ENCODE measurements at regions not wholly inside any gene's neighbourhood (a gene's known extent, or its start where the extent isn't known, plus 50 kb on each side); places are given as distances from the start of the nearest gene placed in this dataset.

GRCh38 chr12:126512916-126513913 is 1448.0 kb downstream of the AACS start:
- TF ChIP-seq CTCF (IDR thresholded peaks at IDR 0.05; ENCODE audit: insufficient read depth, low read length, missing control alignments), result no peak
- no peak overlapping the region for H3K4me3 ChIP-seq (ENCODE audit: low read depth, low read length)
- no peak for DNase-seq (ENCODE audit: low read depth, low spot score)
- ChIA-PET CTCF (no interaction called here), POLR2A (no interaction called here)

- DNase-seq (ENCODE audit: low read depth, low spot score), result no peak
- H3K4me3 ChIP-seq (ENCODE audit: low read depth, low read length), result no peak overlapping the region
- CTCF ChIA-PET, result no interaction called here
- POLR2A ChIA-PET, result no interaction called here
- no peak for TF ChIP-seq CTCF (IDR thresholded peaks at IDR 0.05; ENCODE audit: insufficient read depth, low read length, missing control alignments)
Measured at GRCh38 chr12:126518596-126519200, 1453.5 kb downstream of the AACS start.

- DNase-seq (ENCODE audit: low read depth, low spot score), result no peak
- CTCF ChIA-PET, result no interaction called here
- no peak for TF ChIP-seq CTCF (IDR thresholded peaks at IDR 0.05; ENCODE audit: insufficient read depth, low read length, missing control alignments)
- H3K4me3 ChIP-seq (ENCODE audit: low read depth, low read length), result no peak overlapping the region
- POLR2A ChIA-PET, result no interaction called here
Measured at GRCh38 chr12:126519833-126520232, 1454.6 kb downstream of the AACS start.

- H3K4me3 ChIP-seq (ENCODE audit: low read depth, low read length), result no peak overlapping the region
- no peak for TF ChIP-seq CTCF (IDR thresholded peaks at IDR 0.05; ENCODE audit: insufficient read depth, low read length, missing control alignments)
- no peak for DNase-seq (ENCODE audit: low read depth, low spot score)
- CTCF ChIA-PET, result no interaction called here
- POLR2A ChIA-PET, result no interaction called here
Measured at GRCh38 chr12:126523891-126524290, 1458.7 kb downstream of the AACS start.

GRCh38 chr12:126534495-126534894 is 1469.3 kb downstream of the AACS start:
- H3K4me3 ChIP-seq (ENCODE audit: low read depth, low read length), result no peak overlapping the region
- POLR2A ChIA-PET, result no interaction called here
- no peak for TF ChIP-seq CTCF (IDR thresholded peaks at IDR 0.05; ENCODE audit: insufficient read depth, low read length, missing control alignments)
- CTCF ChIA-PET, result no interaction called here
- no peak for DNase-seq (ENCODE audit: low read depth, low spot score)

GRCh38 chr12:126534942-126535341 is 1469.7 kb downstream of the AACS start:
- ChIA-PET CTCF (no interaction called here), POLR2A (no interaction called here)
- TF ChIP-seq CTCF (IDR thresholded peaks at IDR 0.05; ENCODE audit: insufficient read depth, low read length, missing control alignments), result no peak
- H3K4me3 ChIP-seq (ENCODE audit: low read depth, low read length), result no peak overlapping the region
- DNase-seq (ENCODE audit: low read depth, low spot score), result no peak
